GM12873 (cell line): ENCODE measurements at regions not wholly inside any gene's neighbourhood (a gene's known extent, or its start where the extent isn't known, plus 50 kb on each side); places are given as distances from the start of the nearest gene placed in this dataset.

Experiments used
- TF ChIP-seq, protein P1 (sequence below): IDR thresholded peaks from 2 replicates; pipeline ENCODE4 v1.5.1; 2012; ENCODE audit warnings: low read depth, mild to moderate bottlenecking, moderate library complexity, low read length, control low read depth; ENCODE audit not compliant: insufficient read depth; ENCODE audit errors: missing control alignments

DNA sequence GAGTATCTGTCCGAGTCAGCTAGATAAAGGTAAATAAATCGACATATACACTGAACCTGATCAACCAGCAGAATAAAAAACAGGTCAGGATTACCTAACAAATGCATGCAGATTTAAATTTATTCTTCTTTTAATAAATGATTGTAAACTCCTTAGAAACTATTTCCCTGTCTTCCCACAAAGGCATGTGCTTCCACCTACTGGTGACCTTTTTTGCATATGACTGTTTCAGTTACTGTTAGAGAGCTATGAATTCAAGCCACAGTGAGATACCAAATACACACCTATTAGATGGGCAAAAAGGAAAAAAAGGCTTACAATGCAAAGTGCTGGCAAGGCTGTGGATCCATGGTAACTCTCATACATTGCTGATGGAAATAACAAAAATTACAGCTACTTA, 957.4 kb upstream of the NCAM2 start:
- TF ChIP-seq, protein P1, sequence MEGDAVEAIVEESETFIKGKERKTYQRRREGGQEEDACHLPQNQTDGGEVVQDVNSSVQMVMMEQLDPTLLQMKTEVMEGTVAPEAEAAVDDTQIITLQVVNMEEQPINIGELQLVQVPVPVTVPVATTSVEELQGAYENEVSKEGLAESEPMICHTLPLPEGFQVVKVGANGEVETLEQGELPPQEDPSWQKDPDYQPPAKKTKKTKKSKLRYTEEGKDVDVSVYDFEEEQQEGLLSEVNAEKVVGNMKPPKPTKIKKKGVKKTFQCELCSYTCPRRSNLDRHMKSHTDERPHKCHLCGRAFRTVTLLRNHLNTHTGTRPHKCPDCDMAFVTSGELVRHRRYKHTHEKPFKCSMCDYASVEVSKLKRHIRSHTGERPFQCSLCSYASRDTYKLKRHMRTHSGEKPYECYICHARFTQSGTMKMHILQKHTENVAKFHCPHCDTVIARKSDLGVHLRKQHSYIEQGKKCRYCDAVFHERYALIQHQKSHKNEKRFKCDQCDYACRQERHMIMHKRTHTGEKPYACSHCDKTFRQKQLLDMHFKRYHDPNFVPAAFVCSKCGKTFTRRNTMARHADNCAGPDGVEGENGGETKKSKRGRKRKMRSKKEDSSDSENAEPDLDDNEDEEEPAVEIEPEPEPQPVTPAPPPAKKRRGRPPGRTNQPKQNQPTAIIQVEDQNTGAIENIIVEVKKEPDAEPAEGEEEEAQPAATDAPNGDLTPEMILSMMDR = no peak

DNA sequence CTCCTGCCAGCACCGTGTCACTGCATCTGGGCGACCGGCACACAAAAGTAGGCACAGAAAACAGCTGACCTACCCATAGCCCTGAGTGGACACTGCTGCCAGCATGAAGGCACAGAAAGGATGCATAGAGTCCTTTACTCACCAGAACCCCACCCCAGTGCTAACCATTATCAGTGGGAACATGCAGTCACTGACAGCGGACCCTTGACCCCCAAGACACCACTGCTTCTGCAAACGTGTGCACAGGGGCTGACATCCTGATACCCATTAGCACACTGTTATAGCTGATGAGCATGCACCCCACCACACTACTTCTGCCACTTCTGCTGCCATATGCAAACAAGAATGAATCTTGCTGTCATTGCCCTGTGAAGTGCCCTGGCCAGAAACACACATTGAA, 953.0 kb upstream of the NCAM2 start:
- TF ChIP-seq, protein P1 = no peak

DNA sequence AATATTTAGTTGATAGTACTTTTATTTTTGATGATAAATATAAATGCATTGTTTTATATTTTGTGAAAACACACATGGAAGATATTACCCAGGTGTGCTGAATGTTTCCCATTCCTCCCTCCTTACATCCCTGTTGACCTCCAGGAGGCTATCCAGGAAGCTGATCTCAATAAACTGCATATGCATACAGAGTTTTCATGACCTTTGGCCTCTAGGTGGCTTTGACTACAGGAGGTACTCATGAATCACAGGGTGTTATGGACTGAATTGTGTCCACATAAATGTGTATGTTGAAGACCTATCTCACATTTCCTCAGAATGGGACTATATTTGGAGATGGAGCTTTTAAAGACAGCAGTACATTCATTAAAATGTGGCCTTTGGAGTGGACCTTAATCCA, 914.9 kb upstream of the NCAM2 start:
- TF ChIP-seq, protein P1 = no peak

DNA sequence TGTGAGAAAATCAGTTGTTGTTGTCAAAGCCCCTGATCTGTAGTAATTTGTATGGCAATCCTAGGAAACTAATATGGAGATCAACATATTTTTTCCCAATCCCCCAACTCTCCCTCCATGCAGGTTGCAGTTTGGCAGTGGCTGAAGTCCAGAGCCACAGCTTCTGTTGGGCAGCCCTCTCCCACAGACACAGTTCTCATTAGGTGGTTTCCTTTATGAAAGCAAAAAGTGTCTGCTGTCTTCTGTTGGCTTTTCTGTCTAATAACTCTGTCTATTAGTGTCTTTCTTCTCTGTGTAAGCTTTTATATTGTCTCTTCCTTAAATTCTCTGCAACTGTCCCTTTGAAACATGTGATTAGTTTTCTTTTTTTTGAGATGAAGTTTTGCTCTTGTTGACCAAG, 914.3 kb upstream of the NCAM2 start:
- TF ChIP-seq, protein P1 = no peak

DNA sequence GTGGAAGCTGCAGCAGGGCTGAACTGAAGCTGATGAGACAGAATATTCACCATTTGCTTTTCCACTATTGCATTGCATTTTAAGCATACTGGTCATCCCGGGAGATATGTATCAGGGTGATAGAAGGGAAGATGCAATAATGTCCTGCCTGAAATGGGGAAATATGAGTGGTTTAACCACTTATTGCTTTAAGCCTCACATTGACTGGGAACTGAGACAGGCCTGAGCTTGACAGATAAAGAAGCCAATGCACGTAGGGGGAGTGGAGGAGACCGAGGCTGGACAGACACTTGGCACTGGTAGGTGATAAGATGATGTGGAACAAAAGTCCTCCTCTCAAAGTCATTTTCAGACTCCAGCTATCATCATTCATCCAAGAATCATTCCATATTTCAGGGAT, 911.7 kb upstream of the NCAM2 start:
- TF ChIP-seq, protein P1 = no peak

DNA sequence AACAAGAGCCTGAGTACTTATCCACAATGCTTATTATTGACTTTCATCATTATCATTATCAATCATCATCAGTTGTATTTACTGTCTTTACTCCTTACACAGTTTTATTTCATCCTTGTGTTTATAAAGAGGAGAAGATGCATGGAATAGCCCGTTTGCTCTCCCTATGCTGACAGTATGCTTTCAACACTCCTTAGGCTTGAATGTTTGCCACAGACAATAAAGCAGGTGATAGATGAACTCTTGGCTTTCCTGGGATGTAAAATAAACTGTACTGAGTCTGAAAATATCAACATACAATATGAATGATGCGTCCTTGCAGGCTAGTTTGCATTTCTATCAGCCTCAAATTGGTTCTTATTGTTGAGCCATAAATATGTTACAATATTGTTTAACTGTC, 891.8 kb upstream of the NCAM2 start:
- TF ChIP-seq, protein P1 = no peak

DNA sequence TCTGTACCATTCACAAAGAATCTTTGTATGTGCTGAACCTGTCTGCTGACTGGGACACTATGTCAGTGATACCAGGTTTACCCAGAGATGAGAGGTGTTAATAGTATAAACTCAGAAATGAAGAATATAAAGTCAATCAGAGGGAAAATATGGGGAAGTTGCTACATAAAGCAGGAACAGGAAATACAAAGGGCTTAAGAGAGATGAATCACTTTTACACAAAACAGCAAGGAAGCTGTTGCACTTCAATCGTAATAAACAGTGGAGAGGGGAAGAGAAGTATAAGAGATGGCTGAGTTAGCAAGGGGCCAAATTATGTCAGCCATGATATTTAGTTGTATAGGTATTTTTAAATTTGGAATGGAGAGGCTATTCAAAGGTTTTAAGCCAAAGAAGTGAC, 890.2 kb upstream of the NCAM2 start:
- TF ChIP-seq, protein P1 = no peak
